GM12878 (cell line): ENCODE measurements at regions not wholly inside any gene's neighbourhood (a gene's known extent, or its start where the extent isn't known, plus 50 kb on each side); places are given as distances from the start of the nearest gene placed in this dataset.

ENCODE experiments used
- ATAC-seq: fragments of 200-7000 bp; cut with Tn5 transposase; 3 replicates; pipeline ENCODE4 v1.9.1; 2020; ENCODE audit warnings: mild to moderate bottlenecking, moderate library complexity
- BruUV-seq: library from RNA; stranded (reverse); fragments of 400-500 nt; replicated peaks from 2 replicates; lab custom pipeline; 2021; lab: Mats Ljungman, UMichigan
- CTCF ChIA-PET: fragments of 300-600 bp; sonication (Branson Sonifier 250); formaldehyde crosslinking; extraction: SDS; loops from one replicate; lab custom pipeline; 2021; ENCODE audit warnings: inconsistent platforms; lab: Yijun Ruan, JAX
- POLR2A ChIA-PET: fragments of 350-600 bp; formaldehyde crosslinking; extraction: SDS; loops from one replicate; lab custom pipeline; 2021; ENCODE audit warnings: inconsistent platforms; lab: Charles Lee
- RAD21 ChIA-PET: fragments of 300-600 bp; sonication (Branson Sonifier 250); formaldehyde crosslinking; loops from one replicate; lab custom pipeline; 2023; ENCODE audit warnings: antibody characterized with exemption; ENCODE audit not compliant: unreplicated experiment; lab: Charles Lee
- SMC1A ChIA-PET: fragments of 300-600 bp; sonication (Branson Sonifier 250); formaldehyde crosslinking; loops from one replicate; lab custom pipeline; 2023; ENCODE audit not compliant: unreplicated experiment, uncharacterized antibody; lab: Charles Lee
- DNase-seq: peaks from one replicate; pipeline ENCODE4 v3.0.0-alpha.2; 2011; ENCODE audit warnings: low read depth, low spot score
- FAIRE-seq: peaks from 3 replicates; lab custom pipeline; 2011; peaks lifted over from hg19 to GRCh38; lab: Jason Lieb, UNC
- H2AFZ ChIP-seq: 2 replicates; pipeline ENCODE4 v1.6.0; 2011; ENCODE audit warnings: low read depth, low read length, control low read depth; ENCODE audit not compliant: control insufficient read depth
- H3K27ac ChIP-seq: 2 replicates; pipeline ENCODE4 v1.5.1; 2011; ENCODE audit warnings: control low read depth; ENCODE audit not compliant: control insufficient read depth, insufficient read depth
- H3K27me3 ChIP-seq, 2 experiments: replicated peaks in 1 of 2; 2 replicates each; pipeline versions ENCODE4 v1.6.0 to v1.6.1; 2011; ENCODE audit warnings: low read length in 1 of 2; ENCODE audit not compliant: control insufficient read depth in 2 of 2, insufficient read depth in 2 of 2
- H3K36me3 ChIP-seq, 2 experiments: 2 replicates each; pipeline ENCODE4 v1.5.1; 2011; ENCODE audit warnings: low read length in 1 of 2; ENCODE audit not compliant: control insufficient read depth in 2 of 2, insufficient read depth in 2 of 2
- H3K4me1 ChIP-seq: 2 replicates; pipeline ENCODE4 v1.6.1; 2011; ENCODE audit warnings: mild to moderate bottlenecking, low read length, moderate library complexity, mixed read lengths; ENCODE audit not compliant: control insufficient read depth, insufficient read depth
- H3K4me2 ChIP-seq: 2 replicates; pipeline ENCODE4 v1.6.0; 2011; ENCODE audit warnings: control low read depth; ENCODE audit not compliant: control insufficient read depth, insufficient read depth
- H3K4me3 ChIP-seq: fragments of 200-600 bp; sonication (generic); 2 replicates; pipeline ENCODE4 v1.5.1; 2016
- H3K79me2 ChIP-seq: 2 replicates; pipeline ENCODE4 v1.6.0; 2011; ENCODE audit warnings: low read length; ENCODE audit not compliant: control insufficient read depth, insufficient read depth
- H3K9ac ChIP-seq: 2 replicates; pipeline ENCODE4 v1.8.0; 2011; ENCODE audit warnings: low read length, control low read depth, mixed read lengths; ENCODE audit not compliant: control insufficient read depth, insufficient read depth
- H3K9me3 ChIP-seq: replicated peaks from 3 replicates; pipeline ENCODE4 v1.5.1; 2011; ENCODE audit warnings: mild to moderate bottlenecking, low read length; ENCODE audit not compliant: control insufficient read depth, insufficient read depth
- H4K20me1 ChIP-seq: 2 replicates; pipeline ENCODE4 v1.6.0; 2011; ENCODE audit not compliant: control insufficient read depth, insufficient read depth
- BCL11A ChIP-seq: IDR thresholded peaks from 2 replicates; pipeline ENCODE4 v1.6.1; 2011; ENCODE audit warnings: low read depth, low read length
- GABPA ChIP-seq: IDR thresholded peaks from 2 replicates; pipeline ENCODE4 v1.6.1; 2014; ENCODE audit warnings: antibody characterized with exemption, low read depth, mild to moderate bottlenecking, inconsistent platforms
- LARP7 ChIP-seq: fragments of 450-650 bp; IDR thresholded peaks from 2 replicates; pipeline ENCODE4 v1.6.1; 2017; ENCODE audit warnings: mild to moderate bottlenecking
- PAX5 ChIP-seq: IDR thresholded peaks from 2 replicates; pipeline ENCODE4 v1.6.1; 2011; ENCODE audit warnings: low read depth, low read length, borderline replicate concordance
- PBX3 ChIP-seq: IDR thresholded peaks from 2 replicates; pipeline ENCODE4 v1.6.1; 2011; ENCODE audit warnings: mild to moderate bottlenecking, low read depth, low read length, moderate library complexity; ENCODE audit not compliant: insufficient replicate concordance
- POLR2AphosphoS2 ChIP-seq: IDR thresholded peaks from 2 replicates; pipeline ENCODE4 v1.6.1; 2011; ENCODE audit warnings: low read depth, mild to moderate bottlenecking, low read length, improper control_type of control experiment, moderate library complexity
- RAD51 ChIP-seq: fragments of 450-650 bp; IDR thresholded peaks from 2 replicates; pipeline ENCODE4 v1.6.1; 2016; ENCODE audit warnings: moderate library complexity, mild to moderate bottlenecking, inconsistent platforms
- SUZ12 ChIP-seq: fragments of 200-600 bp; sonication (generic); IDR thresholded peaks from one replicate; pipeline ENCODE4 v1.6.1; 2018; ENCODE audit warnings: antibody characterized with exemption, mild to moderate bottlenecking; ENCODE audit not compliant: unreplicated experiment
- ZBTB40 ChIP-seq: fragments of 450-650 bp; IDR thresholded peaks from 2 replicates; pipeline ENCODE4 v1.6.1; 2016; ENCODE audit warnings: mild to moderate bottlenecking, moderate library complexity, borderline replicate concordance
- ZNF24 ChIP-seq: fragments of 450-650 bp; IDR thresholded peaks from 2 replicates; pipeline ENCODE4 v1.6.1; 2017; ENCODE audit warnings: antibody characterized with exemption, mild to moderate bottlenecking
- WGBS: methylation state at CpG from one replicate; pipeline ENCODE4 v1.1.6; 2016; ENCODE audit warnings: low lambda C conversion rate; ENCODE audit not compliant: insufficient replicate concordance, insufficient coverage; ENCODE audit errors: missing lambda C conversion rate; 5-methylcytosine and 5-hydroxymethylcytosine counted together
- in situ Hi-C: fragments of 300-500 bp; cut with MboI; formaldehyde crosslinking; loops from 9 replicates; pipeline ENCODE4 v1.14.3; 2018; ENCODE audit warnings: mixed read lengths
- intact Hi-C: fragments of 100-400 bp; cut with micrococcal nuclease; formaldehyde crosslinking; loops from one replicate; pipeline ENCODE4 v1.14.2; 2022; ENCODE audit not compliant: unreplicated experiment
- TF ChIP-seq, protein P1 (sequence below): IDR thresholded peaks from 2 replicates; pipeline ENCODE4 v1.6.1; 2012; ENCODE audit warnings: low read depth, low read length, improper control_type of control experiment

- ATAC-seq = no peak
- Histone ChIP-seq H3K27ac (no peak overlapping the region), H3K4me3 (no peak overlapping the region), H3K9me3 (no peaks in the 10 kb centered on the region), H3K27me3 (no peaks in the 10 kb centered on the region), H3K4me1 (no peaks in the 10 kb centered on the region), H3K9ac (no peak overlapping the region), H3K4me2 (no peak overlapping the region), H3K36me3 (no peaks in the 10 kb centered on the region), H2AFZ (no peak overlapping the region), H4K20me1 (no peaks in the 10 kb centered on the region), H3K79me2 (no peaks in the 10 kb centered on the region)
- no peak for FAIRE-seq
- ChIA-PET POLR2A (no interaction called here), CTCF (interaction anchor here (0.8 to 1.1 kb wide), 2 partner anchors 11 to 12 kb away, joined by 3 to 5 read pairs; no protein-coding TSS in a partner anchor), RAD21 (no interaction called here), SMC1A (interaction anchor here (1.1 kb wide), 1 partner anchor 10 kb away, joined by 3 read pairs; no protein-coding TSS in a partner anchor)
- in situ Hi-C loops = no loop called here
- no peak for TF ChIP-seq RAD51
- DNase-seq = no peak
- intact Hi-C loops = no loop called here
- 26% methylated on average over 1 of the region's 1 CpG for WGBS
- BruUV-seq = no TSS peak
Observed at GRCh38 chr12:78395961-78396360, 468.6 kb upstream of the SYT1 start.

- FAIRE-seq = no peak
- no peak overlapping the region for H2AFZ ChIP-seq
- ChIA-PET SMC1A (no interaction called here), RAD21 (no interaction called here), CTCF (interaction anchor here (0.8 to 1.1 kb wide), 2 partner anchors 10 to 11 kb away, joined by 3 to 5 read pairs; no protein-coding TSS in a partner anchor), POLR2A (no interaction called here)
- intact Hi-C loops (no loop called here), in situ Hi-C loops (no loop called here)
- no peaks in the 10 kb centered on the region for H3K36me3 ChIP-seq
- 81% methylated on average over 1 of the region's 1 CpG for WGBS
- BruUV-seq = no TSS peak
- no peaks in the 10 kb centered on the region for H3K79me2 ChIP-seq
- H4K20me1 ChIP-seq = no peaks in the 10 kb centered on the region
- no peak for DNase-seq
- no peak for ATAC-seq
- no peaks in the 10 kb centered on the region for H3K27me3 ChIP-seq
- no peak overlapping the region for H3K4me3 ChIP-seq
- H3K4me1 ChIP-seq = no peaks in the 10 kb centered on the region
- H3K9me3 ChIP-seq = no peaks in the 10 kb centered on the region
- H3K27ac ChIP-seq = no peak overlapping the region
- H3K4me2 ChIP-seq = no peak overlapping the region
- H3K9ac ChIP-seq = no peak overlapping the region
- no peak for TF ChIP-seq SUZ12
- TF ChIP-seq ZNF24 = no peak
- TF ChIP-seq POLR2AphosphoS2 = no peak
- TF ChIP-seq, protein P1, sequence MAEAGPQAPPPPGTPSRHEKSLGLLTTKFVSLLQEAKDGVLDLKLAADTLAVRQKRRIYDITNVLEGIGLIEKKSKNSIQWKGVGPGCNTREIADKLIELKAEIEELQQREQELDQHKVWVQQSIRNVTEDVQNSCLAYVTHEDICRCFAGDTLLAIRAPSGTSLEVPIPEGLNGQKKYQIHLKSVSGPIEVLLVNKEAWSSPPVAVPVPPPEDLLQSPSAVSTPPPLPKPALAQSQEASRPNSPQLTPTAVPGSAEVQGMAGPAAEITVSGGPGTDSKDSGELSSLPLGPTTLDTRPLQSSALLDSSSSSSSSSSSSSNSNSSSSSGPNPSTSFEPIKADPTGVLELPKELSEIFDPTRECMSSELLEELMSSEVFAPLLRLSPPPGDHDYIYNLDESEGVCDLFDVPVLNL = no peak
- TF ChIP-seq PBX3 = no peak
- TF ChIP-seq BCL11A = no peak
- TF ChIP-seq PAX5 = no peak
- no peak for TF ChIP-seq LARP7
- no peak for TF ChIP-seq GABPA
- no peak for TF ChIP-seq ZBTB40
Observed at GRCh38 chr12:78396538-78396937, 468.0 kb upstream of the SYT1 start.
